ENCODE measurements at regions not wholly inside any gene's neighbourhood (a gene's known extent, or its start where the extent isn't known, plus 50 kb on each side); places are given as distances from the start of the nearest gene placed in this dataset.

- Histone ChIP-seq H3K4me1 (ENCODE audit: insufficient read depth, low read length, severe bottlenecking) (no peaks in the 10 kb centered on the region), H2AFZ (ENCODE audit: low read length) (no peak overlapping the region), H3K27ac (ENCODE audit: low read depth, low read length, poor library complexity, severe bottlenecking) (no peak overlapping the region), H3K36me3 (ENCODE audit: insufficient read depth, low read length) (no peaks in the 10 kb centered on the region), H3K9ac (ENCODE audit: low read length) (no peak overlapping the region), H3K4me3 (ENCODE audit: low read depth, low read length, poor library complexity, severe bottlenecking) (no peak overlapping the region), H3K27me3 (ENCODE audit: insufficient read depth, low read length) (no peaks in the 10 kb centered on the region), H3K4me2 (ENCODE audit: low read length) (no peak overlapping the region), H3F3A (ENCODE audit: insufficient read depth, low read length) (no peaks in the 10 kb centered on the region), H3K9me3 (ENCODE audit: low read length) (no peaks in the 10 kb centered on the region), H3K9me2 (ENCODE audit: low read depth, low read length) (no peaks in the 10 kb centered on the region), H4K20me1 (ENCODE audit: insufficient read depth, low read length) (no peaks in the 10 kb centered on the region), H3K79me2 (ENCODE audit: insufficient read depth, low read length) (no peaks in the 10 kb centered on the region)
- TF ChIP-seq, protein P1, sequence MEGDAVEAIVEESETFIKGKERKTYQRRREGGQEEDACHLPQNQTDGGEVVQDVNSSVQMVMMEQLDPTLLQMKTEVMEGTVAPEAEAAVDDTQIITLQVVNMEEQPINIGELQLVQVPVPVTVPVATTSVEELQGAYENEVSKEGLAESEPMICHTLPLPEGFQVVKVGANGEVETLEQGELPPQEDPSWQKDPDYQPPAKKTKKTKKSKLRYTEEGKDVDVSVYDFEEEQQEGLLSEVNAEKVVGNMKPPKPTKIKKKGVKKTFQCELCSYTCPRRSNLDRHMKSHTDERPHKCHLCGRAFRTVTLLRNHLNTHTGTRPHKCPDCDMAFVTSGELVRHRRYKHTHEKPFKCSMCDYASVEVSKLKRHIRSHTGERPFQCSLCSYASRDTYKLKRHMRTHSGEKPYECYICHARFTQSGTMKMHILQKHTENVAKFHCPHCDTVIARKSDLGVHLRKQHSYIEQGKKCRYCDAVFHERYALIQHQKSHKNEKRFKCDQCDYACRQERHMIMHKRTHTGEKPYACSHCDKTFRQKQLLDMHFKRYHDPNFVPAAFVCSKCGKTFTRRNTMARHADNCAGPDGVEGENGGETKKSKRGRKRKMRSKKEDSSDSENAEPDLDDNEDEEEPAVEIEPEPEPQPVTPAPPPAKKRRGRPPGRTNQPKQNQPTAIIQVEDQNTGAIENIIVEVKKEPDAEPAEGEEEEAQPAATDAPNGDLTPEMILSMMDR (IDR thresholded peaks at IDR 0.05; ENCODE audit: low read length): no peak
- no peak for TF ChIP-seq EZH2 (IDR thresholded peaks at IDR 0.05; ENCODE audit: borderline replicate concordance, low read length)
Observed at GRCh38 chr12:86521870-86522269, 265.7 kb upstream of the MGAT4C start.

DNA sequence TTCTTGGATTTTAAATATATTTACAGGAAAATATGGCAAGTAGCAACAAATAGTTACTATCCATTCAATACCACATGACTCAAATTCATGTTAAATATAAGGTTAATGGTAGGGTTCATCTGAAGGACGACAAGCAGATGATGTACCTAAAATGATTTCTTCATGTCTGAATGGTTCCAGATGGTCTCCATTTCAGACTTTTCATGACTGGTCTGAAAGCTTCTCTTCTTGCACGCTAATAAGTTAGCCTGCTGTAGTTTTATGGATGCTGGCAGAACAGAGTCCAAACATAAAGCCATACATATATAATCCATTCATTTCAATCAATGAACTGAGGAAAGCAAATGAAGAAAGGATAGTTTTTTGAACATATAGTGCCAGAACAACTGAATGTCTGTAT is 257.0 kb upstream of the MGAT4C start:
- Histone ChIP-seq H4K20me1 (ENCODE audit: insufficient read depth, low read length) (no peaks in the 10 kb centered on the region), H3K4me1 (ENCODE audit: insufficient read depth, low read length, severe bottlenecking) (no peaks in the 10 kb centered on the region), H3F3A (ENCODE audit: insufficient read depth, low read length) (no peaks in the 10 kb centered on the region), H3K79me2 (ENCODE audit: insufficient read depth, low read length) (no peaks in the 10 kb centered on the region), H3K4me3 (ENCODE audit: low read depth, low read length, poor library complexity, severe bottlenecking) (no peak overlapping the region), H3K27ac (ENCODE audit: low read depth, low read length, poor library complexity, severe bottlenecking) (no peak overlapping the region), H3K4me2 (ENCODE audit: low read length) (no peak overlapping the region), H3K27me3 (ENCODE audit: insufficient read depth, low read length) (no peaks in the 10 kb centered on the region), H2AFZ (ENCODE audit: low read length) (no peak overlapping the region), H3K9ac (ENCODE audit: low read length) (no peak overlapping the region), H3K9me2 (ENCODE audit: low read depth, low read length) (no peaks in the 10 kb centered on the region), H3K9me3 (ENCODE audit: low read length) (no peaks in the 10 kb centered on the region), H3K36me3 (ENCODE audit: insufficient read depth, low read length) (no peaks in the 10 kb centered on the region)
- TF ChIP-seq, protein P1 (IDR thresholded peaks at IDR 0.05; ENCODE audit: low read length): no peak
- TF ChIP-seq EZH2 (IDR thresholded peaks at IDR 0.05; ENCODE audit: borderline replicate concordance, low read length): no peak

GRCh38 chr12:86496595-86496994 is 240.4 kb upstream of the MGAT4C start:
- H2AFZ ChIP-seq (ENCODE audit: low read length): no peak overlapping the region
- no peaks in the 10 kb centered on the region for H3K36me3 ChIP-seq (ENCODE audit: insufficient read depth, low read length)
- no peaks in the 10 kb centered on the region for H3K4me1 ChIP-seq (ENCODE audit: insufficient read depth, low read length, severe bottlenecking)
- no peaks in the 10 kb centered on the region for H3F3A ChIP-seq (ENCODE audit: insufficient read depth, low read length)
- no peaks in the 10 kb centered on the region for H3K9me2 ChIP-seq (ENCODE audit: low read depth, low read length)
- no peak overlapping the region for H3K4me2 ChIP-seq (ENCODE audit: low read length)
- H3K27ac ChIP-seq (ENCODE audit: low read depth, low read length, poor library complexity, severe bottlenecking): no peak overlapping the region
- no peak overlapping the region for H3K9ac ChIP-seq (ENCODE audit: low read length)
- H3K9me3 ChIP-seq (ENCODE audit: low read length): no peaks in the 10 kb centered on the region
- no peaks in the 10 kb centered on the region for H4K20me1 ChIP-seq (ENCODE audit: insufficient read depth, low read length)
- no peaks in the 10 kb centered on the region for H3K79me2 ChIP-seq (ENCODE audit: insufficient read depth, low read length)
- no peak for TF ChIP-seq EZH2 (IDR thresholded peaks at IDR 0.05; ENCODE audit: borderline replicate concordance, low read length)
- TF ChIP-seq, protein P1 (IDR thresholded peaks at IDR 0.05; ENCODE audit: low read length): no peak
- no peak overlapping the region for H3K4me3 ChIP-seq (ENCODE audit: low read depth, low read length, poor library complexity, severe bottlenecking)
- H3K27me3 ChIP-seq (ENCODE audit: insufficient read depth, low read length): no peaks in the 10 kb centered on the region

All from OCI-LY1 (cell line).